Effector memory CD8-positive, alpha-beta T cell (primary cell): ENCODE measurements at regions not wholly inside any gene's neighbourhood (a gene's known extent, or its start where the extent isn't known, plus 50 kb on each side); places are given as distances from the start of the nearest gene placed in this dataset.
"Not testable (repeated sequence)": the region's sequence is repeated elsewhere in the genome, so short reads cannot be mapped to it uniquely, and the experiment has no call there.

Source experiments
- ATAC-seq: fragments of 150-1000 bp; cut with Tn5 transposase; replicated peaks from 2 replicates; pipeline ENCODE4 v1.10.0; 2021; ENCODE audit warnings: mild to moderate bottlenecking, moderate library complexity
- DNase-seq, 3 experiments: peaks; one replicate each; pipeline ENCODE4 v3.0.0; 2021
- H3K27ac Mint-ChIP-seq, 2 donors: one replicate each; pipeline ENCODE4 v1.8.0; 2022; ENCODE audit warnings: mild to moderate bottlenecking in 2 of 2, mixed read lengths in 2 of 2, moderate library complexity in 2 of 2
- H3K27me3 Mint-ChIP-seq, 2 donors: one replicate each; pipeline ENCODE4 v1.8.0; 2022; ENCODE audit warnings: mixed read lengths in 2 of 2
- H3K36me3 Mint-ChIP-seq: one replicate; pipeline ENCODE4 v1.8.0; 2022; ENCODE audit warnings: mild to moderate bottlenecking, moderate library complexity, mixed read lengths; ENCODE audit not compliant: insufficient read depth
- H3K4me1 Mint-ChIP-seq, 2 donors: one replicate each; pipeline ENCODE4 v1.8.0; 2022; ENCODE audit warnings: low read depth in 2 of 2, mixed read lengths in 2 of 2
- H3K4me3 Mint-ChIP-seq, 2 donors: one replicate each; pipeline ENCODE4 v1.8.0; 2022; ENCODE audit warnings: mild to moderate bottlenecking in 2 of 2, mixed read lengths in 2 of 2, moderate library complexity in 2 of 2
- H3K9me3 Mint-ChIP-seq, 2 donors: one replicate each; pipeline ENCODE4 v1.8.0; 2022; ENCODE audit warnings: mixed read lengths in 2 of 2

DNA sequence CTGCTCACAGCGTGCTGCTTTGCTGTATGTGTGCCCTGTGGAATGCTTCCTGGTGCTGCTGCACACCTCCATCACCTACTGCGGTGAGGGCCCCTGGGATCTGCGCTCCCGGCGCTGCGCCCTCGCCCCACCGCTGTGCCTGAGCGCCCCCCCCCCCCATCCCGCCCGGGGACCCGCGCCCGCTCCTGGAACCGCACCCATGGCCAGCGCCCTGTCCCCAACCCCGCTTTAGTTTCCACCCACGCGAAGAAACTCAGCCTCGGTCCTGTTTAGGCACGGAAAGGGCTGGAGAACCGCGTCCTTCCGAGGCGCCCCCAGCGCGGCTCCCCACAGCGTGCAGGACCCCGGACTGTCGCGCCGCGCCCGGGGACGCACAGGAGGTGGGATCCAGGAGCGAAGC, 265.5 kb downstream of the POTEB3 start:
- H3K4me3 Mint-ChIP-seq, H3K27ac Mint-ChIP-seq, H3K27me3 Mint-ChIP-seq, ATAC-seq, H3K36me3 Mint-ChIP-seq, H3K4me1 Mint-ChIP-seq, DNase-seq, H3K9me3 Mint-ChIP-seq: not testable (repeated sequence)

DNA sequence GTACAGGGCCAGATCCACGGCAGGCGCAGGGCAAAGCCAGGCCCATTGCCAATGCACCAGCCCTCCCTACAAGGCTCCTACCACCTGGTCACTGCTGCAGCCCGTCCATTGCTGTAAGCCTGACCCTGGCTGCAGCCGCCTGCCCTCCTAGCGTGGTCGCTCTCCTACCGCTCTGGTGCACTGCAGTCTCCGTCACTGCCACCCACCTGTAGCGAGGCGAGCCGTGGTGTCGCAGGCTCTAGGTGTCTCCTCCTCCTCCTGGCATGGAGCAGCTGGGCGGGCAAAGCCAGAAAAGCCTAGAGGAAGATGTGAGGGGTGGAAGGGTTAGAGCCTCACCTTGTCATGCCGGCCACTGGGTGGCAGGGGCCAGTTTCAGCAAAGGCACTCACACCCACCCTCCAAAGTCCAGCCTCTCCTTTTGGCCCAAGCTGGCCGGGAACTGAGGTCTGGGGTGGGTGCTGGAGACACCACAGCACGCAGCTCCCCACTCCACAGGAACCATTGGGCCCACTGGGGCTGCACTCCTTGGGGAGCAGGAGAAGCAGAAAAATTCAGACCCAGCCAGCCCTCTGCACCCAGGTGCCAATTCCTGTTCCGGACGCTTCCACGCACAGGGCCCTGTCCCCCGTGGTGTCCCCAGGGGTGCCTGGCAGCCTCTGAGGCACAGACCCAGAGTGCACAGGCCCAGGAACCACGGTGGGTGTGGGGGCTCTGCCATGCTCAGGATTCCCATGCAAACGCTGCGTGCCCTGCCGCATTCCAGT, 285.3 kb upstream of the POTEB2 start:
- ATAC-seq, H3K27me3 Mint-ChIP-seq, H3K9me3 Mint-ChIP-seq, H3K27ac Mint-ChIP-seq, H3K36me3 Mint-ChIP-seq, H3K4me1 Mint-ChIP-seq, H3K4me3 Mint-ChIP-seq, DNase-seq: not testable (repeated sequence)

DNA sequence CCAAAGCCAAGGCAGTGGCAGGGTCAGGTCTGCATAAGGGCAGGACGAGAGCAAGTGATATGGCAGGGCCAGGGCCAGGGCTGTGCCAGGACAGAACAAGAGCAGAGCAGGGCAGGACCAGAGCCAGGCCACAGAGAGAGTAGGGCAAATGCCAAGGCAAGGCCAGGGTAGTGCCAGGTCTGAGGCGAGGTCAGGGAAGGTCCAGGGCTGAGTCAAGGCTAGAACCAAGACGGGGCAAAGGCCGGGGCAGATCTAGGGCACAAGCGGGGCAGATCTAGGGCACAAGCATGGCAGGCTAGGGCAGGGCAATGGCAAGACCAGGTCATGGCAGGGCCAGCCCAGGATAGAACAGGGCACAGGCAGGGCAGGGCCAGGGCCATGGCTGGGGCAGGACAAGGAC, 282.0 kb upstream of the POTEB2 start:
- not testable (repeated sequence) for H3K9me3 Mint-ChIP-seq, H3K27me3 Mint-ChIP-seq, DNase-seq, H3K4me3 Mint-ChIP-seq, H3K36me3 Mint-ChIP-seq, H3K4me1 Mint-ChIP-seq, H3K27ac Mint-ChIP-seq, ATAC-seq

DNA sequence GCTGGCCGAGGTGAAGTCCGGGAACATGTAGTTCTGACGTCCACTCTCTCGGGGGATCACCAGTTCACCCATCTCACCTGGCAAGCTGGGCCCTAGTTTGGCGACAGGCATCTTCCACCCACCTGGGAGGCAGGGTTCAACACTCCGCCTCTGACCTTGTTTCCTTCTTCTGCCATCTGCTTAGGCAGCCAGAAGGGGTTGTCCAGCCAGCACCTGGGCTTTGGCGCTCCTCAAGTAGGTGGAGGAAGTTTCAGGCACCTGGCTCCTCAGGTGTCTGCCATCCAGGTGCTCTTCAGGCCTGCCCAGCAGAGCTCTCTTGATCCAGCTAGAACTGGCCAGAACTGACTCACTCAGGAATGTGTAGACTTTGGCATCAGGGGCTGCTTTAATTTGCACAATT, 267.8 kb upstream of the POTEB2 start:
- not testable (repeated sequence) for H3K4me1 Mint-ChIP-seq, DNase-seq, ATAC-seq, H3K27ac Mint-ChIP-seq, H3K9me3 Mint-ChIP-seq, H3K36me3 Mint-ChIP-seq, H3K27me3 Mint-ChIP-seq, H3K4me3 Mint-ChIP-seq

DNA sequence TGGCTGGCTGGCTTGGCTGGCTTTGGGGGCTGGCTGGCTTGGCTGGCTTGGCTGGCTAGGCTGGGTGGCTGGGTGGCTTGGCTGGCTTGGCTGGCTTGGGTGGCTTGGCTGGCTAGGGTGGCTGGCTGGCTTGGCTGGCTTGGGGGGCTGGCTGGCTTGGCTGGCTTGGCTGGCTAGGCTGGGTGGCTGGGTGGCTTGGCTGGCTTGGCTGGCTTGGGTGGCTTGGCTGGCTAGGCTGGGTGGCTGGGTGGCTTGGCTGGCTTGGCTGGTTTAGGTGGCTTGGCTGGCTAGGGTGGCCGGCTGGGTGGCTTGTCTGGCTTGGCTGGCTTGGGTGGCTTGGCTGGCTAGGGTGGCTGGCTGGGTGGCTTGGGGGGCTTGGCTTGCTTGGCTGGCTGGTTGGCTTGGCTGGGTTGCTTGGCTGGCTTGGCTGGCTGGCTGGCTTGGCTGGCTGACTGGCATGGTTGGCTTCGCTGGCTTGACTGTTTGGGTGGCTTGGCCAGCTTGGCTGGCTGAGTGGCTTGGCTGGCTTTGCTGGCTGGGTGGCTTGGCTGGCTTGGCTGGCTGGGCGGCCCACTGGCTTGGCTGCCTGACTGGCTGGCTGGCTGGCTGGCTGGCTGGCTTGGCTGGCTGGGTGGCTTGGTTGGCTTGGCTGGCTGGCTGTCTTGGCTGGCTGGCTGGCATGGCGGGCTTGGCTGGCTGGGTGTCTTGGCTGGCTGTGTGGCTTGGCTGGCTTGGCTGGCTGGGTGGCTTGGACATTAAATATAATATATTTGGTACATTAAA, 246.3 kb upstream of the POTEB2 start:
- ATAC-seq, H3K9me3 Mint-ChIP-seq, H3K4me1 Mint-ChIP-seq, H3K4me3 Mint-ChIP-seq, H3K27me3 Mint-ChIP-seq, H3K36me3 Mint-ChIP-seq, DNase-seq, H3K27ac Mint-ChIP-seq: not testable (repeated sequence)

DNA sequence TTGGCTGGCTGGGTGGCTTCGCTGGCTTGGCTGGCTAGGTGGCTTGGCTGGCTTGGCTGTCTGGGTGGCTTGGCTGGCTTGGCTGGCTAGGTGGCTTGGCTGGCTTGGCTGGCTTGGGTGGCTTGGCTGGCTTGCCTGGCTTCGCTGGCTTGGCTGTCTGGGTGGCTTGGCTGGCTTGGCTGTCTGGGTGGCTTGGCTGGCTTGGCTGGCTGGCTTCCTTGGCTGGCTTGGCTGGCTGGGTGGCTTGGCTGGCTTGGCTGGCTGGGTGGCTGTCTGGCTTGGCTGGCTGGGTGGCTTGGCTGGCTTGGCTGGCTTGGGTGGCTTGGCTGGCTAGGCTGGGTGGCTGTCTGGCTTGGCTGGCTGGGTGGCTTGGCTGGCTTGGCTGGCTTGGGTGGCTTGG, 245.7 kb upstream of the POTEB2 start:
- not testable (repeated sequence) for H3K4me1 Mint-ChIP-seq, H3K4me3 Mint-ChIP-seq, H3K36me3 Mint-ChIP-seq, H3K9me3 Mint-ChIP-seq, H3K27ac Mint-ChIP-seq, H3K27me3 Mint-ChIP-seq, ATAC-seq
- peak in 1 of 3 experiments; percentile 6 for DNase-seq

DNA sequence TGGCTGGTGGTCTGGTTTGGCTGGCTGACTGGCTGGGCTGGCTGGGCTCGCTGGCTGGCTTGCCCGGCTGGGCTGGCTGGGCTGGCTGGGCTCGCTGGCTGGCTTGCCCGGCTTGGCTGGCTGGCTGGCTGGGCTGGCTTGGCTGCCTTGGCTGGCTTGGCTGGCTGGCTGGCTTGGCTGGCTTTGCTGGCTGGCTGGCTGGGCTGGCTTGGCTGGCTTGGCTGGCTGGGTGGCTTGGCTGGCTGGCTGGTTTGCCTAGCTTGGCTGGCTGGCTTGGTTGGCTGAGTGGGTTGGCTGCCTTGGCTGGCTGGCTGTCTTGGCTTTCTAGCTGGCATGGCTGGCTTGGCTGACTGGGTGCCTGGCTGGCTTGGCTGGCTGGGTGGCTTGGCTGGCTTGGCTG, 245.1 kb upstream of the POTEB2 start:
- not testable (repeated sequence) for DNase-seq, H3K27me3 Mint-ChIP-seq, H3K9me3 Mint-ChIP-seq, H3K27ac Mint-ChIP-seq, ATAC-seq, H3K4me1 Mint-ChIP-seq, H3K4me3 Mint-ChIP-seq, H3K36me3 Mint-ChIP-seq

DNA sequence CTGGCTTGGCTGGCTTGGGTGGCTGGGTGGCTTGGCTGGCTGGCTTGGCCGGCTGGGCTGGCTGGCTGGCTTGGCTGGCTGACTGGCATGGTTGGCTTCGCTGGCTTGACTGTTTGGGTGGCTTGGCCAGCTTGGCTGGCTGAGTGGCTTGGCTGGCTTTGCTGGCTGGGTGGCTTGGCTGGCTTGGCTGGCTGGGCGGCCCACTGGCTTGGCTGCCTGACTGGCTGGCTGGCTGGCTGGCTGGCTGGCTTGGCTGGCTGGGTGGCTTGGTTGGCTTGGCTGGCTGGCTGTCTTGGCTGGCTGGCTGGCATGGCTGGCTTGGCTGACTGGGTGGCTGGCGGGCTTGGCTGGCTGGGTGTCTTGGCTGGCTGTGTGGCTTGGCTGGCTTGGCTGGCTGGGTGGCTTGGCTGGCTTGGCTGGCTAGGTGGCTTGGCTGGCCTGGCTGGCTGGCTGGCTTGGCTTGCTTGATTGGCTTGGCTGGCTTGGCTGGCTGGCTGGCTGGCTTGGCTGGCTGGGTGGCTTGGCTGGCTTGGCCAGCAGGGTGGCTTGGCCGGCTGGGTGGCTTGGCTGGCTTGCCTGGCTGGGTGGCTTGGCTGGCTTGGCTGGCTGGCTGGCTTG, 244.2 kb upstream of the POTEB2 start:
- H3K9me3 Mint-ChIP-seq, H3K4me3 Mint-ChIP-seq, H3K36me3 Mint-ChIP-seq, H3K27ac Mint-ChIP-seq, H3K27me3 Mint-ChIP-seq, ATAC-seq, H3K4me1 Mint-ChIP-seq: not testable (repeated sequence)
- peak; percentile 5 to 39 (median 34) for DNase-seq

DNA sequence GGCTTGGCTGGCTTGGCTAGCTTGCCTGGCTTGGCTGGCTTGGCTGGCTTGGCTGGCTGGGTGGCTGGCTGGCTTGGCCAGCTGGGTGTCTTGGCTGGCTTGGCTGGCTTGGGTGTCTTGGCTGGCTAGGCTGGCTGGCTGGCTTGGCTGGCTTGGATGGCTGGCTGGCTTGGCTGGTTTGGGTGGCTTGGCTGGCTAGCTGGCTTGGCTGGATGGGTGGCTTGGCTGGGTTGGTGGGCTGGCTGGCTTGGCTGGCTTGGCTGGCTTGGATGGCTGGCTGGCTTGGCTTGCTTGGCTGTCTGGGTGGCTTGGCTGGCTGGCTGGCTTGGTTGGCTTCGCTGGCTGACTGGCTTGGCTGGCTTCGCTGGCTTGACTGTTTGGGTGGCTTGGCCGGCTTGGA, 242.3 kb upstream of the POTEB2 start:
- H3K36me3 Mint-ChIP-seq, H3K4me3 Mint-ChIP-seq, H3K27me3 Mint-ChIP-seq, H3K9me3 Mint-ChIP-seq, H3K4me1 Mint-ChIP-seq, DNase-seq, ATAC-seq, H3K27ac Mint-ChIP-seq: not testable (repeated sequence)

DNA sequence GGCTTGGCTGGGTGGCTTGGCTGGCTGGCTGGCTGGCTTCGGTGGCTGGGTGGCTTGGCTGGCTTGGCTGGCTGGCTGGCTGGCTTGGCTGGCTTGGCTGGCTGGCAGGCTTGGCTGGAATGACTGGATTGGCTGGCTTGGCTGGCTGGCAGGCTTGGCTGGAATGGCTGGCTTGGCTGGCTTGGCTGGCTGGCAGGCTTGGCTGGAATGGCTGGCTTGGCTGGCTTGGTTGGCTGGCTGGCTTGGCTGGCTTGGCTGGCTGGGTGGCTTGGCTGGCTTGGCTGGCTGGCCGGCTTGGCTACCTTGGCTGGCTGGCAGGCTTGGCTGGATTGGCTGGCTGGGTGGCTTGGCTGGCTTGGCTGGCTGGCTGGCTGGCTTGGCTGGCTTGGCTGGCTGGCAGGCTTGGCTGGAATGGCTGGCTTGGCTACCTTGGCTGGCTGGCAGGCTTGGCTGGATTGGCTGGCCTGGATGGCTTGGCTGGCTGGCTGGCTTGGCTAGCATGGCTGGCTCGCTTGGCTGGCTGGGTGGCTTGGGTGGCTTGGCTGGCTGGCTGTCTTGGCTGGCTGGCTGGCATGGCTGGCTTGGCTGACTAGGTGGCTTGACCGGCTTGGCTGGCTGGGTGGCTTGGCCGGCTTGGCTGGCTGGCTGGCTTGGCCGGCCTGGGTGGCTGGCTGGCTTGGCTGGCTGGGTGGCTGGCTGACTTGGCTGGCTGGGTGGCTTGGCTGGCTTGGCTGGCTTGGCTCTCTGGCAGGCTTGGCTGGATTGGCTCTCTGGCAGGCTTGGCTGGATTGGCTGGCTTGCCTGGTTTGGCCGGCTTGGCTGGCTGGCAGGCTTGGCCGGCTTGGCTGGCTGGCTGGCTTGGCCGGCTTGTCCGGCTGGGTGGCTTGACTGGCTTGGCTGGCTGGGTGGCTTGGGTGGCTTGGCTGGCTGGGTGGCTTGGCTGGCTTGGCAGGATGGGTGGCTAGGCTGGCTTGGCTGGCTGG, 241.6 kb upstream of the POTEB2 start:
- not testable (repeated sequence) for ATAC-seq, H3K36me3 Mint-ChIP-seq, H3K27ac Mint-ChIP-seq, H3K9me3 Mint-ChIP-seq, H3K27me3 Mint-ChIP-seq, H3K4me1 Mint-ChIP-seq, H3K4me3 Mint-ChIP-seq
- peak in 1 of 3 experiments; percentile 21 for DNase-seq

DNA sequence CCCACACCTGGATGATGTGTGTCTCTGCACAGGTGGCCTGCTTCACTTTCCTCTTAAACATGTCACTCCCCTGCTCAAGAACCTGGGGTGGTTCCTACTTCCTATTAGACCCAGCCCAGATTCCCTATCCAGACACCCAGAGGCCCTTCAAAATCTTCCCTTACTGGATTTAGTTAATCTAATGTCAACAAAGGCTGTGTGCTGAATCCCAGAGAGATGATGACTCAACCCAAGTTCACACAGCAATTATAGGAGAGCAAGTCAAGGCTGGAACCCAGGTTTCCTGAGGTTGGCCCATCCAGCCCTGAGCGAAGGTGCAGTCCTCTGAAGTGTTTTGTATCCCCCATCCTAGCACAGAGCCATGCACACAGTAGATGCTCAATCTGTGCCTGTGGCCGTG, 230.5 kb upstream of the POTEB2 start:
- H3K27me3 Mint-ChIP-seq, H3K27ac Mint-ChIP-seq, H3K9me3 Mint-ChIP-seq, ATAC-seq, DNase-seq, H3K4me1 Mint-ChIP-seq, H3K4me3 Mint-ChIP-seq, H3K36me3 Mint-ChIP-seq: not testable (repeated sequence)

DNA sequence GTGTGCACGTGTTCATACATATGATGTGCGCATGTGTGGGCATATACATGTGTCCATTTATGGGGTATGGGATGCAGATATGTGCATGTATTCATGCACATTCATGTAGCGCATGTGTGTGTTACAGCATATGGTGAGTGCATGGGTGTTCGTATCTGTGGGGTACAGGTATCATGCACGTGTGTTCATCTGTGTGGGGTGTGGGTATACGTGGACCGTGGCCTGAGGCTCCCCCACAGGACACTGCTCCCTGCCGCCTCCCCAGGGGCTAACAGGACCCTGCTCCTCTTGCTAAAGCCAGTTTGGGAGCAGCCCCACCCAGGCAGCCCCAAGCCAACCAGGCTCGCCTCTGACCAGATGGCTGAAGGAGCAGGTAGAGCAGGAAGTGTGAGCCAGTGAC, 213.4 kb upstream of the POTEB2 start:
- H3K9me3 Mint-ChIP-seq: not testable (repeated sequence)

DNA sequence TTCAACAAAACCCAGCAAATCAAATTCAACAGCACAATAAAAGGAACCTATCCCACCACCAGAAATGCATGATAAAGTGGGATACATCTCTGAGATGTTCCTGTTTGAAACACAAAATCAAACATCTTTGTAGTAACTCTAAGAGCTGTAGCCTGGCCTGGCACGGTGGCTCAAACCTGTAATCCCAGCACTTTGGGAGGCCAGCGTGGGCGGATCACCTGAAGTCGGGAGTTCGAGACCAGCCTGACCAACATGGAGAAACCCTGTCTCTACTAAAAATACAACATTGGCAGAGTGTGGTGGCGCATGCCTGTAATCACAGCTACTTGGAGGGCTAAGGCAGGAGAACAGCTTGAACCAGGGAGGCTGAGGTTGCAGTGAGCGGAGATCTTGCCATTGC, 202.8 kb upstream of the POTEB2 start:
- ATAC-seq, H3K4me1 Mint-ChIP-seq, H3K4me3 Mint-ChIP-seq, H3K9me3 Mint-ChIP-seq, H3K36me3 Mint-ChIP-seq, DNase-seq, H3K27ac Mint-ChIP-seq, H3K27me3 Mint-ChIP-seq: not testable (repeated sequence)

More for the DNA sequence above, 213.4 kb upstream of the POTEB2 start:
- H3K36me3 Mint-ChIP-seq, H3K4me3 Mint-ChIP-seq, H3K27ac Mint-ChIP-seq, H3K4me1 Mint-ChIP-seq, DNase-seq, ATAC-seq, H3K27me3 Mint-ChIP-seq: not testable (repeated sequence)
